ENCODE measurements at regions not wholly inside any gene's neighbourhood (a gene's known extent, or its start where the extent isn't known, plus 50 kb on each side); places are given as distances from the start of the nearest gene placed in this dataset.
A peak's percentile ranks its signal among the peaks of the same experiment; 100 is the strongest.

DNA sequence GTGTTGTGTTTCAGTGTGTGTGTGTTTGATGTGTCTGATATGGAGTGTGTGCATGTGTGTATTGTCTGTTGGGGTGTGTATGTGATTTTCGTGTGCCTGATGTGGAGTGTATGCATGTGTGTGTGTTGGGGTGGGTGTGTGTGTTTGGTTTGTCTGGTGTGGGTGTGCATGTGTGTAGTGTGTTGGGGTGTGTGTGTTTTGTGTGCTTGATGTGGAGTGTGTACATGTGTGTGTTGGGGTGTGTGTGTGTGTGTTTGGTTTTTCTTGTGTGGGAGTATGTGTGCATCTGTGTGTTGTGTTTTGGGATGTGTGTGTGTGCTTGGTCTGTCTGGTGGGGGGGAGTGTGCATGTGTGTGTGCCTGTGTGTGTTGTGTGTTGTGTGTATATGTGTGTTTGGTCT lies 247.4 kb upstream of the ST6GAL2 start:
- Histone ChIP-seq H3K9ac (ENCODE audit: low read length) (no peak overlapping the region), H4K8ac (ENCODE audit: low read depth, low read length) (no peak overlapping the region), H3K36me3 (ENCODE audit: control insufficient read depth in 1 of 2, insufficient read depth in 2 of 2, low read length in 2 of 2) (no peaks in the 10 kb centered on the region), H3K23ac (ENCODE audit: low read length) (no peak overlapping the region), H3K4me3 (ENCODE audit: low read depth, low read length) (peak overlapping the region; percentile 42), H4K12ac (ENCODE audit: low read depth, low read length) (no peak overlapping the region), H3K14ac (ENCODE audit: low read length) (no peak overlapping the region), H2BK120ac (ENCODE audit: insufficient read depth, low read length, poor library complexity) (no peak overlapping the region), H3K79me2 (ENCODE audit: control insufficient read depth, insufficient read depth, low read length, poor library complexity) (no peaks in the 10 kb centered on the region), H4K91ac (ENCODE audit: low read depth, low read length) (no peak overlapping the region), H3K4ac (ENCODE audit: low read depth, low read length) (no peak overlapping the region), H2BK12ac (ENCODE audit: low read length) (no peak overlapping the region), H2AFZ (ENCODE audit: insufficient read depth, low read length, poor library complexity) (no peak overlapping the region), H3K4me2 (ENCODE audit: low read length) (no peak overlapping the region), H3K4me1 (ENCODE audit: control insufficient read depth in 1 of 2, insufficient read depth in 2 of 2, low read length in 2 of 2) (no peaks in the 10 kb centered on the region), H3K27me3 (ENCODE audit: insufficient read depth, low read length) (no peaks in the 10 kb centered on the region), H2BK5ac (ENCODE audit: low read depth, low read length, poor library complexity) (no peak overlapping the region), H3K79me1 (ENCODE audit: low read length) (no peaks in the 10 kb centered on the region), H3K27ac (ENCODE audit: low read depth, low read length) (no peak overlapping the region), H2AK5ac (ENCODE audit: low read length) (no peak overlapping the region), H3K9me3 (ENCODE audit: insufficient read depth, low read depth, low read length) (peaks cover 2% of the 10 kb centered on the region), H3K18ac (ENCODE audit: low read length) (no peak overlapping the region)
- no CpG with 5 or more reads among the region's 1 CpG for WGBS (ENCODE audit: extremely low coverage, insufficient coverage, insufficient read length)
- DNase-seq: no peak

DNA sequence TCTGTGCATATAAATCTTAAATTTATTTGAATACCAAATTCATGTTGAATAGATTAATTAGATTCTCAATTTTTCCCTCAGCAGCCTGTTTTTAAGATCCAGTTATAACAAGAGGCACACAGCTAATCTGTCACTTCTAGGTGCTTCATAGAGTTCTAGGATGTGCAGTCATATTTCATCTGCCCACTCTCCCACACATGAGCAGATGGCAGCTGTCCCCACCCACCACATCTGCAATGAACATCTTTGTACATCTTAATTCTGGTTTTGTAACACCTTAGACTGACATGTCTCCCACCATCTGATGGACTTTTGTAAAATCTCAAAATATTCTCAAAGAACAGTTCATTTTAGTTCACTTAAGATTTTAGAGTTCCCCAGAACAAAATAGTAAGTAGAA lies 250.8 kb upstream of the ST6GAL2 start:
- no peak for DNase-seq
- Histone ChIP-seq H4K8ac (ENCODE audit: low read depth, low read length) (no peak overlapping the region), H3K18ac (ENCODE audit: low read length) (no peak overlapping the region), H3K9me3 (ENCODE audit: insufficient read depth, low read depth, low read length) (peaks cover 4% of the 10 kb centered on the region), H3K4ac (ENCODE audit: low read depth, low read length) (no peak overlapping the region), H3K27me3 (ENCODE audit: insufficient read depth, low read length) (no peaks in the 10 kb centered on the region), H3K4me1 (ENCODE audit: control insufficient read depth in 1 of 2, insufficient read depth in 2 of 2, low read length in 2 of 2) (no peaks in the 10 kb centered on the region), H4K12ac (ENCODE audit: low read depth, low read length) (no peak overlapping the region), H3K36me3 (ENCODE audit: control insufficient read depth in 1 of 2, insufficient read depth in 2 of 2, low read length in 2 of 2) (no peaks in the 10 kb centered on the region), H3K79me2 (ENCODE audit: control insufficient read depth, insufficient read depth, low read length, poor library complexity) (no peaks in the 10 kb centered on the region), H3K14ac (ENCODE audit: low read length) (no peak overlapping the region), H2BK12ac (ENCODE audit: low read length) (no peak overlapping the region), H3K4me3 (ENCODE audit: low read depth, low read length) (no peak overlapping the region), H2AK5ac (ENCODE audit: low read length) (no peak overlapping the region), H3K79me1 (ENCODE audit: low read length) (no peaks in the 10 kb centered on the region), H3K4me2 (ENCODE audit: low read length) (no peak overlapping the region), H2AFZ (ENCODE audit: insufficient read depth, low read length, poor library complexity) (no peak overlapping the region), H3K9ac (ENCODE audit: low read length) (no peak overlapping the region), H2BK120ac (ENCODE audit: insufficient read depth, low read length, poor library complexity) (no peak overlapping the region), H3K23ac (ENCODE audit: low read length) (no peak overlapping the region), H2BK5ac (ENCODE audit: low read depth, low read length, poor library complexity) (no peak overlapping the region), H4K91ac (ENCODE audit: low read depth, low read length) (no peak overlapping the region), H3K27ac (ENCODE audit: low read depth, low read length) (no peak overlapping the region)

DNA sequence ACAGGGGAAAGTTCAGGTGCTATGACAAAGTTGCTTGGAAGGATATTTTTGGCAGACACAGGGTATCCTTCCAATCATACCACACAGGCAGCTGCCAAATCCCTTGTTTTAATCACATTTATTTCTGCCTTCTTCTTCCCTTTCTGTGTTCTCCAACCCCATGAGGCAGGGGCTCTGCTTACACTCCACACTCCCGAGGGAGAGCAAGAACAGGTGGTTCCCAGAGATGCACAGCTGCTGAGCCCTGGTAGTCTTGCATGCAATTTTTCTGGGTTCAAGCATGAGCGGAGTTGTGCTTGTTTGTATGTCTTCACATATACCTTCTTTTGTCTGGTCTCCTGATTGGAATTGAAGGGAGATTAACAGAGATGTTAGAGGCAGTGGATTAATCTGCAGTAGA lies 251.7 kb upstream of the ST6GAL2 start:
- no peaks in the 10 kb centered on the region for H3K79me2 ChIP-seq (ENCODE audit: control insufficient read depth, insufficient read depth, low read length, poor library complexity)
- no peak overlapping the region for H4K8ac ChIP-seq (ENCODE audit: low read depth, low read length)
- H2BK5ac ChIP-seq (ENCODE audit: low read depth, low read length, poor library complexity): no peak overlapping the region
- H4K91ac ChIP-seq (ENCODE audit: low read depth, low read length): no peak overlapping the region
- no peak overlapping the region for H3K4me3 ChIP-seq (ENCODE audit: low read depth, low read length)
- no peak overlapping the region for H3K27ac ChIP-seq (ENCODE audit: low read depth, low read length)
- no peak overlapping the region for H2AK5ac ChIP-seq (ENCODE audit: low read length)
- peaks cover 4% of the 10 kb centered on the region for H3K9me3 ChIP-seq (ENCODE audit: insufficient read depth, low read depth, low read length)
- WGBS (ENCODE audit: extremely low coverage, insufficient coverage, insufficient read length): no CpG with 5 or more reads among the region's 2 CpGs
- no peak for DNase-seq
- no peak overlapping the region for H2BK120ac ChIP-seq (ENCODE audit: insufficient read depth, low read length, poor library complexity)
- H3K4me1 ChIP-seq (ENCODE audit: control insufficient read depth in 1 of 2, insufficient read depth in 2 of 2, low read length in 2 of 2): no peaks in the 10 kb centered on the region
- H2AFZ ChIP-seq (ENCODE audit: insufficient read depth, low read length, poor library complexity): no peak overlapping the region
- H3K18ac ChIP-seq (ENCODE audit: low read length): no peak overlapping the region
- H3K4ac ChIP-seq (ENCODE audit: low read depth, low read length): no peak overlapping the region
- H3K9ac ChIP-seq (ENCODE audit: low read length): no peak overlapping the region
- no peaks in the 10 kb centered on the region for H3K36me3 ChIP-seq (ENCODE audit: control insufficient read depth in 1 of 2, insufficient read depth in 2 of 2, low read length in 2 of 2)
- no peaks in the 10 kb centered on the region for H3K27me3 ChIP-seq (ENCODE audit: insufficient read depth, low read length)
- H3K79me1 ChIP-seq (ENCODE audit: low read length): no peaks in the 10 kb centered on the region
- H3K4me2 ChIP-seq (ENCODE audit: low read length): no peak overlapping the region
- H4K12ac ChIP-seq (ENCODE audit: low read depth, low read length): no peak overlapping the region
- H2BK12ac ChIP-seq (ENCODE audit: low read length): no peak overlapping the region
- H3K14ac ChIP-seq (ENCODE audit: low read length): no peak overlapping the region
- H3K23ac ChIP-seq (ENCODE audit: low read length): no peak overlapping the region

DNA sequence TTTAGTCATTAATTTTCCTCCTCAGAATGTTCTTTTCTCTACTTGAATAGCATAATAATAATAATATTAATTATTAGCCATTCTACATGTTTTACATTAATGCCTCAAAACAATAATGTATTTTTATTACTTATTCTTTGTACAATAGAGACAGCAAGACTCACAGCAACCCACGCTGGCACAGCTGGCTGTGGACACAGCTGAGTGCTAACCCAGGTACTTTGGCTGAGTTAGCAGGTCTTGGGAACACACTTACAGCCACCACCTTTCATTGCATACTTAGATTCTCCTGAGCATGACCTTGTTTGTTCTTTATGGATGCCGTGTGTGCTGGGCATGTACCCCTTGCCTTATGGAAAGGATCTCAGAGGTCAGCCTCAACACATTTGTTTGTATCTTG lies 260.2 kb upstream of the ST6GAL2 start:
- H3K9ac ChIP-seq (ENCODE audit: low read length): no peak overlapping the region
- no peaks in the 10 kb centered on the region for H3K36me3 ChIP-seq (ENCODE audit: control insufficient read depth in 1 of 2, insufficient read depth in 2 of 2, low read length in 2 of 2)

More for the DNA sequence above, 260.2 kb upstream of the ST6GAL2 start:
- Histone ChIP-seq H3K79me1 (ENCODE audit: low read length) (no peaks in the 10 kb centered on the region), H3K79me2 (ENCODE audit: control insufficient read depth, insufficient read depth, low read length, poor library complexity) (no peaks in the 10 kb centered on the region), H4K8ac (ENCODE audit: low read depth, low read length) (no peak overlapping the region), H3K9me3 (ENCODE audit: insufficient read depth, low read depth, low read length) (peaks cover 4% of the 10 kb centered on the region), H3K27ac (ENCODE audit: low read depth, low read length) (no peak overlapping the region), H3K18ac (ENCODE audit: low read length) (no peak overlapping the region), H2BK5ac (ENCODE audit: low read depth, low read length, poor library complexity) (no peak overlapping the region), H3K14ac (ENCODE audit: low read length) (no peak overlapping the region), H3K4me1 (ENCODE audit: control insufficient read depth in 1 of 2, insufficient read depth in 2 of 2, low read length in 2 of 2) (no peaks in the 10 kb centered on the region), H2AFZ (ENCODE audit: insufficient read depth, low read length, poor library complexity) (no peak overlapping the region), H3K27me3 (ENCODE audit: insufficient read depth, low read length) (no peaks in the 10 kb centered on the region), H3K4me2 (ENCODE audit: low read length) (no peak overlapping the region), H3K4me3 (ENCODE audit: low read depth, low read length) (no peak overlapping the region), H3K4ac (ENCODE audit: low read depth, low read length) (no peak overlapping the region), H2BK120ac (ENCODE audit: insufficient read depth, low read length, poor library complexity) (no peak overlapping the region), H4K12ac (ENCODE audit: low read depth, low read length) (no peak overlapping the region), H2AK5ac (ENCODE audit: low read length) (no peak overlapping the region), H2BK12ac (ENCODE audit: low read length) (no peak overlapping the region), H4K91ac (ENCODE audit: low read depth, low read length) (no peak overlapping the region), H3K23ac (ENCODE audit: low read length) (no peak overlapping the region)
- no CpG with 5 or more reads among the region's 2 CpGs for WGBS (ENCODE audit: extremely low coverage, insufficient coverage, insufficient read length)
- DNase-seq: no peak

Measured in trophoblast cell (in vitro differentiated cells and primary cell).